ENCODE measurements at regions not wholly inside any gene's neighbourhood (a gene's known extent, or its start where the extent isn't known, plus 50 kb on each side); places are given as distances from the start of the nearest gene placed in this dataset.

- Histone ChIP-seq H3K79me1 (ENCODE audit: insufficient read depth, low read depth, low read length, poor library complexity, severe bottlenecking) (no peaks in the 10 kb centered on the region), H3K18ac (ENCODE audit: insufficient read length, low read depth, low read length) (no peak overlapping the region), H3K23me2 (ENCODE audit: insufficient read length, low read depth, low read length, poor library complexity, severe bottlenecking) (no peaks in the 10 kb centered on the region), H2BK12ac (ENCODE audit: insufficient read length, low read depth, low read length) (no peak overlapping the region), H2BK15ac (ENCODE audit: low read depth, low read length) (no peak overlapping the region), H2BK5ac (ENCODE audit: insufficient read length, low read length) (no peak overlapping the region), H3T11ph (ENCODE audit: low read length) (no peak overlapping the region), H4K91ac (ENCODE audit: insufficient read length, low read depth, low read length) (no peak overlapping the region), H3K56ac (ENCODE audit: insufficient read length, low read depth, low read length) (no peak overlapping the region), H3K4ac (ENCODE audit: low read depth, low read length) (no peak overlapping the region), H3K9me3 (ENCODE audit: control insufficient read depth, low read depth, low read length) (no peaks in the 10 kb centered on the region), H4K5ac (ENCODE audit: insufficient read length, low read depth, low read length) (no peak overlapping the region), H3K9ac (ENCODE audit: extremely low read depth, insufficient read length, low read length) (no peak overlapping the region), H3K27me3 (ENCODE audit: insufficient read depth, low read length) (no peaks in the 10 kb centered on the region), H3K27ac (ENCODE audit: insufficient read length, low read depth, low read length) (no peak overlapping the region), H4K8ac (replicated peaks; ENCODE audit: insufficient read length, low read depth, low read length) (no peak overlapping the region), H3K14ac (ENCODE audit: insufficient read depth, low read length) (no peak overlapping the region), H2AK5ac (ENCODE audit: insufficient read length, low read length) (no peak overlapping the region), H2BK20ac (ENCODE audit: low read depth, low read length, poor library complexity, severe bottlenecking) (no peak overlapping the region), H2AFZ (ENCODE audit: low read length) (no peak overlapping the region), H3K23ac (ENCODE audit: insufficient read length, low read depth, low read length) (no peak overlapping the region), H2BK120ac (ENCODE audit: low read depth, low read length, poor library complexity, severe bottlenecking) (no peak overlapping the region), H3K4me1 (ENCODE audit: insufficient read depth, low read length) (no peaks in the 10 kb centered on the region), H4K20me1 (ENCODE audit: control insufficient read depth, insufficient read depth, insufficient read length) (no peaks in the 10 kb centered on the region), H3K79me2 (ENCODE audit: insufficient read depth, low read length) (no peaks in the 10 kb centered on the region), H3K4me2 (ENCODE audit: insufficient read depth, insufficient read length, low read length) (no peak overlapping the region)
- DNase-seq, result no peak
- WGBS (ENCODE audit: extremely low coverage, insufficient read length, low lambda C conversion rate), result no CpG with 5 or more reads among the region's 2 CpGs
- no peaks in the 10 kb centered on the region for H3K27me3 Mint-ChIP-seq (ENCODE audit: low read depth)
- TF ChIP-seq CTCF (conservative IDR thresholded peaks at IDR 0.05), result no peak
- no peak overlapping the region for H3K4me3 Mint-ChIP-seq
- H3K27ac Mint-ChIP-seq, result no peak overlapping the region; a peak in 1 of 7 replicates
- H3K4me1 Mint-ChIP-seq, result peaks cover 12 to 13% of the 10 kb centered on the region in 2 experiments
- no peaks in the 10 kb centered on the region for H3K9me3 Mint-ChIP-seq
- no peaks in the 10 kb centered on the region; a peak in 1 of 7 replicates for H3K36me3 Mint-ChIP-seq (ENCODE audit: insufficient read depth in 1 of 3, low read depth in 3 of 3)
Observed at GRCh38 chr10:52879091-52879807, 106.7 kb upstream of the MBL2 start.
